DND-41 (cell line): ENCODE measurements at regions not wholly inside any gene's neighbourhood (a gene's known extent, or its start where the extent isn't known, plus 50 kb on each side); places are given as distances from the start of the nearest gene placed in this dataset.

ENCODE experiments used
- ATAC-seq: fragments of 200-7000 bp; cut with Tn5 transposase; 3 replicates; pipeline ENCODE4 v1.9.1; 2021; ENCODE audit warnings: low read depth; ENCODE audit not compliant: insufficient read depth
- DNase-seq: peaks from one replicate; pipeline ENCODE4 v3.0.0-alpha.2; 2020
- H2AFZ ChIP-seq: 2 replicates; pipeline ENCODE4 v1.6.0; 2012; ENCODE audit warnings: low read depth, low read length
- H3K27ac ChIP-seq: 2 replicates; pipeline ENCODE4 v1.5.1; 2012; ENCODE audit warnings: low read length, inconsistent platforms
- H3K27me3 ChIP-seq: fragments of 200-600 bp; sonication (generic); 2 replicates; pipeline ENCODE4 v1.6.0; 2012; ENCODE audit warnings: low read length, mild to moderate bottlenecking, inconsistent platforms; ENCODE audit not compliant: insufficient read depth, poor library complexity
- H3K36me3 ChIP-seq: 2 replicates; pipeline ENCODE4 v1.5.1; 2012; ENCODE audit warnings: low read length, inconsistent platforms; ENCODE audit not compliant: insufficient read depth
- H3K4me1 ChIP-seq: 2 replicates; pipeline ENCODE4 v1.5.1; 2012; ENCODE audit warnings: mild to moderate bottlenecking, low read length; ENCODE audit not compliant: insufficient read depth
- H3K4me2 ChIP-seq: 2 replicates; pipeline ENCODE4 v1.6.0; 2012; ENCODE audit warnings: mild to moderate bottlenecking, moderate library complexity, low read length, inconsistent platforms; ENCODE audit not compliant: insufficient read depth
- H3K4me3 ChIP-seq, 2 experiments: fragments of 200-600 bp in 1 of 2; shearing (Covaris generic) in 1 of 2; 2 replicates each; pipeline ENCODE4 v1.5.1; 2012 to 2016; ENCODE audit warnings: inconsistent platforms in 2 of 2, low read length in 2 of 2, mild to moderate bottlenecking in 2 of 2, low read depth in 1 of 2, moderate library complexity in 1 of 2
- H3K79me2 ChIP-seq: 2 replicates; pipeline ENCODE4 v1.6.0; 2012; ENCODE audit warnings: low read length, inconsistent platforms; ENCODE audit not compliant: insufficient read depth
- H3K9ac ChIP-seq: 2 replicates; pipeline ENCODE4 v1.6.0; 2012; ENCODE audit warnings: low read depth, mild to moderate bottlenecking, inconsistent platforms, low read length, moderate library complexity
- H3K9me3 ChIP-seq: 2 replicates; pipeline ENCODE4 v1.5.1; 2012; ENCODE audit warnings: low read length, moderate library complexity, mild to moderate bottlenecking, inconsistent platforms; ENCODE audit not compliant: insufficient read depth, severe bottlenecking
- H4K20me1 ChIP-seq: 2 replicates; pipeline ENCODE4 v1.6.0; 2012; ENCODE audit warnings: low read length; ENCODE audit not compliant: insufficient read depth
- CTCF ChIP-seq: IDR thresholded peaks from 2 replicates; pipeline ENCODE4 v1.5.1; 2012; ENCODE audit warnings: borderline replicate concordance, low read length, moderate library complexity, mild to moderate bottlenecking; ENCODE audit not compliant: poor library complexity, severe bottlenecking; ENCODE audit errors: extremely low read depth
- EZH2 ChIP-seq: IDR thresholded peaks from 3 replicates; pipeline ENCODE4 v1.6.1; 2012; ENCODE audit warnings: borderline replicate concordance, low read depth, mild to moderate bottlenecking, moderate library complexity, low read length, inconsistent platforms; ENCODE audit not compliant: severe bottlenecking

DNA sequence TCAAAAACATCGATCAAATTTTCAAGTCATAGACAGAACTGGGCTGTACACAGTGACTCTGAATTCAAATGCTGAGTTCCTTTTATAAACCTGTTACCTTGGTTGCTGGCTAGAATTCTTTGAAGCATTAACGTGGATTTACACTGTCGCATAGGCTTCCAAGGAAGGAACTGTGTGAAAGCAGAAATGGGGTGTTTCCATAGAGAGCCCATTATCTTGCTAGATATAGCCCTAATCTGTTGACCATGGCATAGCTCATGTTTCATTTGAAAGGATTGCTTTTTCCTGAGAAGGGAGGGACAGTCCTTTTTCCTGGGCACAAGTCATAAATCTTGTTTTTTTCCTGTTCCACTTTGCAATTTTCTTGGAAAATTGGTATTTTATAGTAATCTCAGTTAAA, 73.8 kb upstream of the NEUROD1 start:
- Histone ChIP-seq H3K4me1 (no peaks in the 10 kb centered on the region), H3K4me2 (no peak overlapping the region), H3K27me3 (no peaks in the 10 kb centered on the region), H4K20me1 (no peaks in the 10 kb centered on the region), H3K79me2 (no peaks in the 10 kb centered on the region), H3K36me3 (no peaks in the 10 kb centered on the region), H3K9ac (no peak overlapping the region), H3K9me3 (no peaks in the 10 kb centered on the region), H2AFZ (no peak overlapping the region), H3K4me3 (no peak overlapping the region), H3K27ac (no peak overlapping the region)
- no peak for DNase-seq
- TF ChIP-seq CTCF (no peak), EZH2 (no peak)
- ATAC-seq, result no peak

DNA sequence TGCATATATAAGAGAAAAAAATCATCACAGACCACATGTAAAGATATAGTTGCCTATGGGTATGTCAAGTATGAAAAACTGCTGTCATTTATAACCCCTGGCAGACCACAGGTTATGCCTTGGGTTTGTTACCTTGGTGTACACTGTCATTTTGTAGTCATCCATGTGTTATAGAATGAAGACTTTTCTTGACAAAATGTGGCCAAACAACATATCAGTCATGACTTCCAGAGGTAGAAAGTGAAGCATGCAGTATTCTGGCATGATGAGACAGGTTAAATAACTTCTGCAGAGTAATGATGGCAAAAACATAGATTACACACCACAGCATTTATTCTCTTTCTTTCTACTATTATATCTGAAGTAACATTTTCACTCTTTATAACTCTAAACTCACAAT, 74.9 kb upstream of the NEUROD1 start:
- Histone ChIP-seq H3K27ac (no peak overlapping the region), H3K4me2 (no peak overlapping the region), H3K79me2 (no peaks in the 10 kb centered on the region), H2AFZ (no peak overlapping the region), H3K9me3 (no peaks in the 10 kb centered on the region), H3K36me3 (no peaks in the 10 kb centered on the region), H3K4me1 (no peaks in the 10 kb centered on the region), H3K4me3 (no peak overlapping the region), H3K9ac (no peak overlapping the region), H3K27me3 (no peaks in the 10 kb centered on the region), H4K20me1 (no peaks in the 10 kb centered on the region)
- ATAC-seq (no peak), DNase-seq (no peak)
- TF ChIP-seq CTCF (no peak), EZH2 (no peak)

GRCh38 chr2:181760521-181760920, 80.2 kb upstream of the NEUROD1 start:
- no peak overlapping the region for H3K9ac ChIP-seq
- H3K27ac ChIP-seq, result no peak overlapping the region
- H3K79me2 ChIP-seq, result no peaks in the 10 kb centered on the region
- H3K4me1 ChIP-seq, result no peaks in the 10 kb centered on the region
- H2AFZ ChIP-seq, result no peak overlapping the region
- no peak for DNase-seq
- no peak for ATAC-seq
- no peaks in the 10 kb centered on the region for H3K36me3 ChIP-seq
- H3K9me3 ChIP-seq, result no peaks in the 10 kb centered on the region
- H3K27me3 ChIP-seq, result no peaks in the 10 kb centered on the region
- H3K4me3 ChIP-seq, result no peak overlapping the region
- H3K4me2 ChIP-seq, result no peak overlapping the region
- no peaks in the 10 kb centered on the region for H4K20me1 ChIP-seq
- TF ChIP-seq EZH2 (no peak), CTCF (no peak)

DNA sequence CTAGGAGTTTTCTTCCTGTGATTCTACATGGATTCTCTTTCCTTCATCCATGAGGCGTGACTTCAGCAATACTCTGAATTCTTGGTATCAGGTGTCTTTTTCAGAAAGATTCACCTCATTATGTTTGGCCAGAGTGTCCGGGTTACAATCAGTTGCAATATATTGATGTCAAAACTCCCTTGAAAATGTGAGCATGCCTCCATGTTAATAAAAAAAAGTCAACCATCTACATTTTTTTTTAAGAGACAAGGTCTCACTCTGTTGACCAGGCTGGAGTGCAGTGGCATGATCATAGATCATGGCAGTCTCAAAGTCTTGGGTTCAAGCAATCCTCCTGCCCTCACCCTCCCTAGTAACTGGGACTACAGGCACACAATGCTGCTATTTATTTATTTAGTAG, 80.9 kb upstream of the NEUROD1 start:
- Histone ChIP-seq H3K27me3 (no peaks in the 10 kb centered on the region), H3K4me3 (no peak overlapping the region), H3K36me3 (no peaks in the 10 kb centered on the region), H3K9ac (no peak overlapping the region), H3K4me2 (no peak overlapping the region), H2AFZ (no peak overlapping the region), H4K20me1 (no peaks in the 10 kb centered on the region), H3K27ac (no peak overlapping the region), H3K9me3 (no peaks in the 10 kb centered on the region), H3K4me1 (no peaks in the 10 kb centered on the region), H3K79me2 (no peaks in the 10 kb centered on the region)
- ATAC-seq (no peak), DNase-seq (no peak)
- TF ChIP-seq CTCF (no peak), EZH2 (no peak)
